RWPE1 (cell line): ENCODE measurements at regions not wholly inside any gene's neighbourhood (a gene's known extent, or its start where the extent isn't known, plus 50 kb on each side); places are given as distances from the start of the nearest gene placed in this dataset.

Source experiments
- CTCF ChIA-PET: fragments of 350-600 bp; sonication (Branson Sonifier 250); formaldehyde crosslinking; extraction: SDS; loops from one replicate; lab custom pipeline; 2021; lab: Yijun Ruan, JAX
- POLR2A ChIA-PET: fragments of 400-600 bp; formaldehyde crosslinking; extraction: SDS; loops from one replicate; lab custom pipeline; 2020; ENCODE audit warnings: antibody characterized with exemption; ENCODE audit not compliant: low non-redundant PET; lab: Yijun Ruan, JAX
- DNase-seq: peaks from one replicate; pipeline ENCODE4 v3.0.0; 2012; ENCODE audit warnings: low spot score
- H3K27ac ChIP-seq: fragments of 450-650 bp; 2 replicates; pipeline ENCODE4 v1.5.1; 2017
- TF ChIP-seq, protein P1 (sequence below): fragments of 450-650 bp; conservative IDR thresholded peaks from 2 replicates; pipeline ENCODE4 v1.5.1; 2017; ENCODE audit warnings: low read depth, mild to moderate bottlenecking

DNA sequence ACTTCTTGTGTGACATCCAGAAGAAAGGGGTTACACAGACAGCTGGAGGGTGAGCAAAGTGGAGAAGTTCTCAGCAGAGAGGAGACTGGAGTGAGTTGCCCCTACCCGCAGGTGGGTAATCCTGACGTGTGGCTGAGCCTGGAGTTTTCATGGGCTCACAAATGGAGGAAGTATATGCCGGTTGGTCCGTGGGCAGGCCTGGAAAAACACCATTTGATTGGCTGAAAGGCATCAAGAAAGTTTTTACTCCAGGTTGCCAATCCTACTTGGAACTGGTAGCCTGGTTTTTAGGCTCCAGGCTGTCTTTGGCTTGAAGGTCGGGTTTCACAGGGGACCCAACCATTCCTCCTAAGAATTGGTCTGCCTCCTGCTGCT is 1177.4 kb upstream of the LRRTM1 start:
- no peak for DNase-seq
- ChIA-PET CTCF (no interaction called here), POLR2A (no interaction called here)
- TF ChIP-seq, protein P1, sequence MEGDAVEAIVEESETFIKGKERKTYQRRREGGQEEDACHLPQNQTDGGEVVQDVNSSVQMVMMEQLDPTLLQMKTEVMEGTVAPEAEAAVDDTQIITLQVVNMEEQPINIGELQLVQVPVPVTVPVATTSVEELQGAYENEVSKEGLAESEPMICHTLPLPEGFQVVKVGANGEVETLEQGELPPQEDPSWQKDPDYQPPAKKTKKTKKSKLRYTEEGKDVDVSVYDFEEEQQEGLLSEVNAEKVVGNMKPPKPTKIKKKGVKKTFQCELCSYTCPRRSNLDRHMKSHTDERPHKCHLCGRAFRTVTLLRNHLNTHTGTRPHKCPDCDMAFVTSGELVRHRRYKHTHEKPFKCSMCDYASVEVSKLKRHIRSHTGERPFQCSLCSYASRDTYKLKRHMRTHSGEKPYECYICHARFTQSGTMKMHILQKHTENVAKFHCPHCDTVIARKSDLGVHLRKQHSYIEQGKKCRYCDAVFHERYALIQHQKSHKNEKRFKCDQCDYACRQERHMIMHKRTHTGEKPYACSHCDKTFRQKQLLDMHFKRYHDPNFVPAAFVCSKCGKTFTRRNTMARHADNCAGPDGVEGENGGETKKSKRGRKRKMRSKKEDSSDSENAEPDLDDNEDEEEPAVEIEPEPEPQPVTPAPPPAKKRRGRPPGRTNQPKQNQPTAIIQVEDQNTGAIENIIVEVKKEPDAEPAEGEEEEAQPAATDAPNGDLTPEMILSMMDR: no peak
- no peak overlapping the region for H3K27ac ChIP-seq

DNA sequence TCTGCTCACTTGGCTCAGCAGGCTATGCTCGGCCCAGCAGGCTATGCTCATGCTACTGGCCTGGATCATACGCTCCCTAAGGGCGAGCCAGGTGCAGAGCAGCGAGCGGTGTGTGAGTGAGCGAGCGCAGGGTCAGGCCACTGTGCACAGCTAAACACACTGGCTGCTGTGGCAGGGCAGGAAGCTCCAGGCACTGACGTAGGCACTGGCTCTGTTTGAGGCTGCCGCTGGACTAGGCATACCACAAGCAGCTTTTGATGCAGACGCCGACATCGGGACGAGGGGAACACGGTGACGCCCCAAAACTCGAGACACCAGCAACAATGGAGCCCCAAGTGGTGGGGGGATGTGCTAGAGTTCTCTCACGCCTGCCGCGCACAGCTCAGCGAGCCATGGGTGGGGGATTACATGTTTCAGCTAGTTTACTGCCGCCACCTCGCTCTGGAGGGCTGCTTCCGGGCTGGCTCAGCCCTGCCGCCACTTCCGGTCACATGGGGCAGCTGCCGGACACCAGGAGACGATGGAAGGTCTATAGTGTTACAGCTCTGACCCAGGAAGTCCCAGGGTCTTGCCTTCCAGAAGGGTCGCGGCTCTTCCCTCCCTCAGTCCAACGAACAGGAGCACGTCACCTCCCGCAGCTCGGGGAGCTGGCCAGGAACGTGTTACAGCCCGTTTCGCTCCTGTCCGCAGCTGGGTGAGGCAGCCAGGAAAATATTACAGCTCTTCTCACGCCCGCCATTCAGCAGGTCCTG is 1176.9 kb upstream of the LRRTM1 start:
- H3K27ac ChIP-seq: no peak overlapping the region
- CTCF ChIA-PET: interaction anchor here (0.6 kb wide), 1 partner anchor 133 kb away, joined by 3 read pairs; no protein-coding TSS in a partner anchor
- no peak for DNase-seq
- TF ChIP-seq, protein P1: no peak
- POLR2A ChIA-PET: no interaction called here

DNA sequence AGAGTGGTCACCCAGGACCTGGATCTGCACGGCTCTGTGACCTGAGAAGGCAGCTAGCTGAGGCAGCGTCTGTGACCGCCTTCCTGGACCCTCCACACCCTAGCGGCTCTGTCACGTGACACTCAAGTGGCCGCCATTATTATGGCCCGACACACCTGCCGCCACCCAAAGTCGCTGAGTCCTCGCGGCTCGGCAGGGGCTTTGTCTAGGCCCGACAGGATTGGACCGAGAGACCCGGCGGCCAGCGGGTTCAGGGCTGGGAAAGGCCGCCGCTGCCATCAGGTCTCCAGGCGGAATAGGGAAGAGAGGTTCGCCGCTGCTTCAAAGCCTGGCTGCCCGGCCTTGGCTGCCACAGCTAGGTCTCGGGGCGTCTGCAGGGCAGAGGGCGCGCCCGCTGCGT is 1162.5 kb upstream of the LRRTM1 start:
- no peak overlapping the region for H3K27ac ChIP-seq
- no peak for DNase-seq
- ChIA-PET CTCF (no interaction called here), POLR2A (no interaction called here)
- TF ChIP-seq, protein P1: no peak

DNA sequence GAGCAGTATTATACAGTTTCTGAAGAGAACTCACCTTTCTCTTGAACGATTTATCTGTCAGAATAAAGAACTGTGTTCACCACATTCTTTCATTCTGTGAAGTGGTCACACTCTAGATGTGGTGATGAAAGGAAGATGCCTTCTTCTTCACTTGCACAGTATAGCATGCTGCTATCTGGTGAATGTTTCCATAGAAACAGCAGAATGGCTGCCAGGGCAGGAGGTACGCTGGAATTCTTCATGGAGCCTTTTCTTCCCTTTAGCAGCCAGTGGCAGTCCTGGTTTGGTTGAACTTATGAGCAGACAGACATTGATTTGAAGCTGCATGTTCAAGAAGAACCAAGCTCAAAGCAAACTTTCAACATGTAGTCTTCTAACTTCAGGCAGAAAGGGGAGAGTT is 1157.9 kb upstream of the LRRTM1 start:
- CTCF ChIA-PET: no interaction called here

DNA sequence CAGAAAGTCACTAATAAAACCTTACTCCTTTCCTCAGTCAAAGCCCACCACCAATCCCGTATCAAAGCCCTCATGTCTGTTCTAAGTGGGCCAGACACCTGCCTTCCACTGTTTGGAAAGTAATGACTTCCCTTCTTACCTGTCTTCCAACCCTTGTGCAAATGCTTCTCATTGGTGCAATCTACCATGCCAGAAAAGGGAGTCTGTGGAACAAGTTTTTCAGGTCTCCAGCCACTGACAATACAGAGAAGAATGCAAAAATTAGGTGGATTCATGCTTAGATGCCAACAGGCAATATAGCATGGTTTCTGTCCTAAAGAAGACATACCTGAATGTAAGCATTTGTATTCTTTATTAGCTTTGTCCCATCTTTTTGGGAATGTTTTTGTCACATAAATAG is 1140.6 kb upstream of the LRRTM1 start:
- CTCF ChIA-PET: no interaction called here
- no peak for DNase-seq
- POLR2A ChIA-PET: no interaction called here
- H3K27ac ChIP-seq: no peak overlapping the region
- TF ChIP-seq, protein P1: no peak

More for the DNA sequence above, 1157.9 kb upstream of the LRRTM1 start:
- TF ChIP-seq, protein P1: no peak
- POLR2A ChIA-PET: no interaction called here
- DNase-seq: no peak
- H3K27ac ChIP-seq: no peak overlapping the region

DNA sequence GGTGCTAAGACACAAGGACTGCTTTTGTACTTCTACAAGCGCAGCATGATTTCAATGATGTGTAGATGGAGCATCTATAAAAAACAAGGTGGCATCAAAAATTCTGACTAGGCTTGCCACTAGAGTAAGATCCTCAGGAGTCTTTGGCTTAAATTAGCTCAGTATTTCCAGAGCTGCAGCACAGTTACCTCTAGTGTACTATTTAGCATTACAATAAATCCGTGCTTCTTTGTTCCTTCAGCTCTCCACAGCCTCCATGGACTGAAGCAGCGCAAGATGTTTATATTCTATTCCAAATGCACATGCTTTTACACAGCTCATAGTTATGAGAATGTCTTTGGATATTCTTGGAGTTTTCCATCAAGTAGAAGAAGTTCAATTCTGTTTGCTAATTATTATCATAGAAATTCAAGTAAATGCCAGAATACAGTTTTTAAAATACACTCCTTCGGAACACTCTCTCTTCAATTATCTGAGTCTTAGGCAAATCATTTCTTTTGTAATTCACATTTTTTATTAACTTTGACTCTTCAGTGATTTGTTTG is 1133.0 kb upstream of the LRRTM1 start:
- POLR2A ChIA-PET: no interaction called here
- TF ChIP-seq, protein P1: no peak
- no peak for DNase-seq
- CTCF ChIA-PET: no interaction called here
- H3K27ac ChIP-seq: no peak overlapping the region
